ENCODE measurements at regions not wholly inside any gene's neighbourhood (a gene's known extent, or its start where the extent isn't known, plus 50 kb on each side); places are given as distances from the start of the nearest gene placed in this dataset.

GRCh38 chr13:99132295-99132835 lies 68.3 kb upstream of the UBAC2 start:
- TF ChIP-seq, protein P1, sequence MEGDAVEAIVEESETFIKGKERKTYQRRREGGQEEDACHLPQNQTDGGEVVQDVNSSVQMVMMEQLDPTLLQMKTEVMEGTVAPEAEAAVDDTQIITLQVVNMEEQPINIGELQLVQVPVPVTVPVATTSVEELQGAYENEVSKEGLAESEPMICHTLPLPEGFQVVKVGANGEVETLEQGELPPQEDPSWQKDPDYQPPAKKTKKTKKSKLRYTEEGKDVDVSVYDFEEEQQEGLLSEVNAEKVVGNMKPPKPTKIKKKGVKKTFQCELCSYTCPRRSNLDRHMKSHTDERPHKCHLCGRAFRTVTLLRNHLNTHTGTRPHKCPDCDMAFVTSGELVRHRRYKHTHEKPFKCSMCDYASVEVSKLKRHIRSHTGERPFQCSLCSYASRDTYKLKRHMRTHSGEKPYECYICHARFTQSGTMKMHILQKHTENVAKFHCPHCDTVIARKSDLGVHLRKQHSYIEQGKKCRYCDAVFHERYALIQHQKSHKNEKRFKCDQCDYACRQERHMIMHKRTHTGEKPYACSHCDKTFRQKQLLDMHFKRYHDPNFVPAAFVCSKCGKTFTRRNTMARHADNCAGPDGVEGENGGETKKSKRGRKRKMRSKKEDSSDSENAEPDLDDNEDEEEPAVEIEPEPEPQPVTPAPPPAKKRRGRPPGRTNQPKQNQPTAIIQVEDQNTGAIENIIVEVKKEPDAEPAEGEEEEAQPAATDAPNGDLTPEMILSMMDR (IDR thresholded peaks at IDR 0.05): no peak
- no peak for TF ChIP-seq JUN (CRISPR knock-in tag; IDR thresholded peaks at IDR 0.05)
- TF ChIP-seq SP1 (CRISPR knock-in tag; conservative IDR thresholded peaks at IDR 0.05): no peak
- TF ChIP-seq MYBL2 (CRISPR knock-in tag; IDR thresholded peaks at IDR 0.05): no peak
- TF ChIP-seq, protein P2, sequence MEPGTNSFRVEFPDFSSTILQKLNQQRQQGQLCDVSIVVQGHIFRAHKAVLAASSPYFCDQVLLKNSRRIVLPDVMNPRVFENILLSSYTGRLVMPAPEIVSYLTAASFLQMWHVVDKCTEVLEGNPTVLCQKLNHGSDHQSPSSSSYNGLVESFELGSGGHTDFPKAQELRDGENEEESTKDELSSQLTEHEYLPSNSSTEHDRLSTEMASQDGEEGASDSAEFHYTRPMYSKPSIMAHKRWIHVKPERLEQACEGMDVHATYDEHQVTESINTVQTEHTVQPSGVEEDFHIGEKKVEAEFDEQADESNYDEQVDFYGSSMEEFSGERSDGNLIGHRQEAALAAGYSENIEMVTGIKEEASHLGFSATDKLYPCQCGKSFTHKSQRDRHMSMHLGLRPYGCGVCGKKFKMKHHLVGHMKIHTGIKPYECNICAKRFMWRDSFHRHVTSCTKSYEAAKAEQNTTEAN (CRISPR knock-in tag; IDR thresholded peaks at IDR 0.05): no peak
- TF ChIP-seq GABPB1 (CRISPR knock-in tag; IDR thresholded peaks at IDR 0.05): no peak
- TF ChIP-seq, protein P3, sequence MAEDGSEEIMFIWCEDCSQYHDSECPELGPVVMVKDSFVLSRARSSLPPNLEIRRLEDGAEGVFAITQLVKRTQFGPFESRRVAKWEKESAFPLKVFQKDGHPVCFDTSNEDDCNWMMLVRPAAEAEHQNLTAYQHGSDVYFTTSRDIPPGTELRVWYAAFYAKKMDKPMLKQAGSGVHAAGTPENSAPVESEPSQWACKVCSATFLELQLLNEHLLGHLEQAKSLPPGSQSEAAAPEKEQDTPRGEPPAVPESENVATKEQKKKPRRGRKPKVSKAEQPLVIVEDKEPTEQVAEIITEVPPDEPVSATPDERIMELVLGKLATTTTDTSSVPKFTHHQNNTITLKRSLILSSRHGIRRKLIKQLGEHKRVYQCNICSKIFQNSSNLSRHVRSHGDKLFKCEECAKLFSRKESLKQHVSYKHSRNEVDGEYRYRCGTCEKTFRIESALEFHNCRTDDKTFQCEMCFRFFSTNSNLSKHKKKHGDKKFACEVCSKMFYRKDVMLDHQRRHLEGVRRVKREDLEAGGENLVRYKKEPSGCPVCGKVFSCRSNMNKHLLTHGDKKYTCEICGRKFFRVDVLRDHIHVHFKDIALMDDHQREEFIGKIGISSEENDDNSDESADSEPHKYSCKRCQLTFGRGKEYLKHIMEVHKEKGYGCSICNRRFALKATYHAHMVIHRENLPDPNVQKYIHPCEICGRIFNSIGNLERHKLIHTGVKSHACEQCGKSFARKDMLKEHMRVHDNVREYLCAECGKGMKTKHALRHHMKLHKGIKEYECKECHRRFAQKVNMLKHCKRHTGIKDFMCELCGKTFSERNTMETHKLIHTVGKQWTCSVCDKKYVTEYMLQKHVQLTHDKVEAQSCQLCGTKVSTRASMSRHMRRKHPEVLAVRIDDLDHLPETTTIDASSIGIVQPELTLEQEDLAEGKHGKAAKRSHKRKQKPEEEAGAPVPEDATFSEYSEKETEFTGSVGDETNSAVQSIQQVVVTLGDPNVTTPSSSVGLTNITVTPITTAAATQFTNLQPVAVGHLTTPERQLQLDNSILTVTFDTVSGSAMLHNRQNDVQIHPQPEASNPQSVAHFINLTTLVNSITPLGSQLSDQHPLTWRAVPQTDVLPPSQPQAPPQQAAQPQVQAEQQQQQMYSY (CRISPR knock-in tag; IDR thresholded peaks at IDR 0.05): no peak

Data from WTC11 (cell line).